ENCODE measurements at regions not wholly inside any gene's neighbourhood (a gene's known extent, or its start where the extent isn't known, plus 50 kb on each side); places are given as distances from the start of the nearest gene placed in this dataset.

DNA sequence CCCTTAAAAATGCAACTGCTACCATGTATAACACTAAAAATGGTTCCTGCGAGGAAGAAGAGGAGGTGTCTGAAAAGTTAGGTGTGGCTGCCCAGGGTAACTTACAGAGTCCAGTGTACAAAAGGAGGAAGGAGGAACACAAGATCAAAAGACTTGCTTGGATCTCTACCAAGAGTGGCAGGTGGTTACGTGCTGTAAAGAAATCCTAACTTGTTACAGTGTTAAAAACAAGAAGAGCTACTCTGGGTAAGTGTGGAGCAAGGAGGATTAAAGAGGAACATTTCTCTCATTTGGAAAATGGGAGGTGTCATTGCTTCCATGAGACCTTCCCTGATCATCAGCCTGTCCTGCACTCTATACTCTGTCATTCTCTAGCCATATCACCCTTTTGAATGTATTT, 242.0 kb downstream of the PTTG2 start:
- no peak for DNase-seq (ENCODE audit: low spot score)
- ATAC-seq (ENCODE audit: low FRiP score), result no peak
- TF ChIP-seq, protein P1, sequence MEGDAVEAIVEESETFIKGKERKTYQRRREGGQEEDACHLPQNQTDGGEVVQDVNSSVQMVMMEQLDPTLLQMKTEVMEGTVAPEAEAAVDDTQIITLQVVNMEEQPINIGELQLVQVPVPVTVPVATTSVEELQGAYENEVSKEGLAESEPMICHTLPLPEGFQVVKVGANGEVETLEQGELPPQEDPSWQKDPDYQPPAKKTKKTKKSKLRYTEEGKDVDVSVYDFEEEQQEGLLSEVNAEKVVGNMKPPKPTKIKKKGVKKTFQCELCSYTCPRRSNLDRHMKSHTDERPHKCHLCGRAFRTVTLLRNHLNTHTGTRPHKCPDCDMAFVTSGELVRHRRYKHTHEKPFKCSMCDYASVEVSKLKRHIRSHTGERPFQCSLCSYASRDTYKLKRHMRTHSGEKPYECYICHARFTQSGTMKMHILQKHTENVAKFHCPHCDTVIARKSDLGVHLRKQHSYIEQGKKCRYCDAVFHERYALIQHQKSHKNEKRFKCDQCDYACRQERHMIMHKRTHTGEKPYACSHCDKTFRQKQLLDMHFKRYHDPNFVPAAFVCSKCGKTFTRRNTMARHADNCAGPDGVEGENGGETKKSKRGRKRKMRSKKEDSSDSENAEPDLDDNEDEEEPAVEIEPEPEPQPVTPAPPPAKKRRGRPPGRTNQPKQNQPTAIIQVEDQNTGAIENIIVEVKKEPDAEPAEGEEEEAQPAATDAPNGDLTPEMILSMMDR (IDR thresholded peaks at IDR 0.05), result no peak

GRCh38 chr4:38203609-38204008, 243.4 kb downstream of the PTTG2 start:
- DNase-seq (ENCODE audit: low spot score) (no peak), ATAC-seq (ENCODE audit: low FRiP score) (no peak)
- TF ChIP-seq, protein P1 (IDR thresholded peaks at IDR 0.05), result no peak

GRCh38 chr4:38204339-38205035, 244.3 kb downstream of the PTTG2 start:
- ATAC-seq (ENCODE audit: low FRiP score) (no peak), DNase-seq (ENCODE audit: low spot score) (no peak)
- TF ChIP-seq, protein P1 (IDR thresholded peaks at IDR 0.05), result no peak

DNA sequence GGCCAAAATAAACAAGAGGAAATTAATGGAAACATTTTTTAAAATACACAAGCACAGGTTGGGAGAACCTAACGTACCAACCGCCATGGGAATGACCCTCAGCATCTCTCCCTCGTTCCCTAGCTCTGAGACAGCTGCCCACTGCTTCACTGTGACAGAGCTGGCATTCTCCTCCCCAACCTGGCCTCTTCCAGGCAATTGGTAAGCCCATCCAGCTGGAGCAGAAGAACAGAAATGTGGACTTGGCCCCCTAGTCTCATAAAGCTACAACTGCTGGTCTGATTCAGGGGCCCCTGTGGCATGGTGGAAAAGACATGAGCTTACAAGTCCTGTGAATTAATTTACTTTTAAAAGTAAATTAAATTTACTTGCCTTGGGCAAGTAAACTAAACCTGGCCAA, 245.1 kb downstream of the PTTG2 start:
- DNase-seq (ENCODE audit: low spot score), result no peak
- no peak for ATAC-seq (ENCODE audit: low FRiP score)
- TF ChIP-seq, protein P1 (IDR thresholded peaks at IDR 0.05), result no peak

GRCh38 chr4:38207110-38207457, 246.9 kb downstream of the PTTG2 start:
- TF ChIP-seq, protein P1 (IDR thresholded peaks at IDR 0.05), result no peak
- no peak for ATAC-seq (ENCODE audit: low FRiP score)
- no peak for DNase-seq (ENCODE audit: low spot score)

- TF ChIP-seq, protein P1 (IDR thresholded peaks at IDR 0.05), result no peak
- no peak for DNase-seq (ENCODE audit: low spot score)
- no peak for ATAC-seq (ENCODE audit: low FRiP score)
Observed at GRCh38 chr4:38209654-38210053, 249.5 kb downstream of the PTTG2 start.

DNA sequence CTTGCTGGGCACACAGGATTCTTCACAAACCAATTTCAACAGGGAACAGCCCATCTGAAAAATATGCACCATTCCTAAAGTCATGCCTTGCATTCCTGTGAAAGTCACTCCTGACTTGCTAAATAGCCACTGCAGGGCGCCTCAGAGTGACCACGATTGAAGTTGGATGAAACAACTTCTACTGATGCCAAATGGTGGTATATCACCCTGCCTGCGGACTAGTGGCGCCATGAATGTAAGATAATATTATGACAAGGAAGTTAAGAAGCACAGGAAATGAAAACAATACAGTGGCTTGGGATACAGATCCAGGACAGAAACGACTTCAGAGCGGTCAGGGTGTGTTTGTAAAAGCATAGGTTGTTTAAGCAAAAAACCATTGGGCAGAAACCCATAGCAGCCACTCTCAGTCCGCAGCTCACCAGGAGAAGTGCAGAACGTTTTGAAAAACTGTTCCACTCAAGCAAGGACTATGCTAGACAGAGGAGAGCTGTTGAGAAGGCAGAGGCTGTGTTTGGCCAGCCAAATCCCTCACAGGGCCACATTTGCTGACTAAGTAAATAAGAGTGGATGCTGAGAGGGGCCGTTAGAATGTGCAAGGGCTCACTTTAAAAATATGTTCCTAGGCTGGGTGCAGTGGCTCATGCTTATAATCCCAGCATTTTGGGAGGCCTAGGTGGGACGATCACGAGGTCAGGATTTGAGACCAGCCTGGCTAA, 250.4 kb downstream of the PTTG2 start:
- ATAC-seq (ENCODE audit: low FRiP score), result no peak
- TF ChIP-seq, protein P1 (IDR thresholded peaks at IDR 0.05), result no peak
- no peak for DNase-seq (ENCODE audit: low spot score)
